LHCN-M2 (cell line): ENCODE measurements at regions not wholly inside any gene's neighbourhood (a gene's known extent, or its start where the extent isn't known, plus 50 kb on each side); places are given as distances from the start of the nearest gene placed in this dataset.
"Not testable (repeated sequence)": the region's sequence is repeated elsewhere in the genome, so short reads cannot be mapped to it uniquely, and the experiment has no call there.

Experiments
- DNase-seq: peaks from one replicate; pipeline ENCODE4 v3.0.0-alpha.2; 2012; ENCODE audit warnings: low read depth

- not testable (repeated sequence) for DNase-seq
Measured at GRCh38 chr2:132068407-132068806, 93.3 kb downstream of the ANKRD30BL start.

GRCh38 chr2:132065391-132065790, 96.4 kb downstream of the ANKRD30BL start:
- DNase-seq = not testable (repeated sequence)

- DNase-seq = not testable (repeated sequence)
Measured at GRCh38 chr2:132039609-132040236, 122.0 kb downstream of the ANKRD30BL start.

- DNase-seq = not testable (repeated sequence)
Measured at GRCh38 chr2:132038883-132039235, 122.9 kb downstream of the ANKRD30BL start.

GRCh38 chr2:132038179-132038882, 123.4 kb downstream of the ANKRD30BL start:
- DNase-seq = no peak

- DNase-seq = no peak
Measured at GRCh38 chr2:132037527-132038178, 124.1 kb downstream of the ANKRD30BL start.

GRCh38 chr2:132034646-132035045, 127.1 kb downstream of the ANKRD30BL start:
- DNase-seq = no peak

GRCh38 chr2:132033949-132034348, 127.8 kb downstream of the ANKRD30BL start:
- DNase-seq = no peak

GRCh38 chr2:132033365-132033764, 128.4 kb downstream of the ANKRD30BL start:
- no peak for DNase-seq

- DNase-seq = not testable (repeated sequence)
Measured at GRCh38 chr2:132012046-132012445, 149.7 kb downstream of the ANKRD30BL start.

GRCh38 chr2:132009874-132010521, 151.8 kb downstream of the ANKRD30BL start:
- no peak for DNase-seq

GRCh38 chr2:132009177-132009873, 152.4 kb downstream of the ANKRD30BL start:
- DNase-seq = no peak

GRCh38 chr2:131990751-131991150, 171.0 kb downstream of the ANKRD30BL start:
- DNase-seq = not testable (repeated sequence)

GRCh38 chr2:131966671-131967070, 195.1 kb downstream of the ANKRD30BL start:
- not testable (repeated sequence) for DNase-seq

GRCh38 chr2:131966256-131966655, 195.5 kb downstream of the ANKRD30BL start:
- no peak for DNase-seq

- not testable (repeated sequence) for DNase-seq
Measured at GRCh38 chr2:131958019-131958609, 203.6 kb downstream of the ANKRD30BL start.

GRCh38 chr2:131948641-131949040, 213.1 kb downstream of the ANKRD30BL start:
- DNase-seq = not testable (repeated sequence)

GRCh38 chr2:131923287-131923686, 238.5 kb downstream of the ANKRD30BL start:
- DNase-seq = peak; percentile 2

GRCh38 chr2:131922854-131923253, 238.9 kb downstream of the ANKRD30BL start:
- DNase-seq = peak; percentile 1
